HT1080 (cell line): ENCODE measurements at regions not wholly inside any gene's neighbourhood (a gene's known extent, or its start where the extent isn't known, plus 50 kb on each side); places are given as distances from the start of the nearest gene placed in this dataset.
A peak's percentile ranks its signal among the peaks of the same experiment; 100 is the strongest.

Experiments used
- DNase-seq: peaks from one replicate; pipeline ENCODE4 v3.0.0-alpha.2; 2015; ENCODE audit warnings: low read depth

DNA sequence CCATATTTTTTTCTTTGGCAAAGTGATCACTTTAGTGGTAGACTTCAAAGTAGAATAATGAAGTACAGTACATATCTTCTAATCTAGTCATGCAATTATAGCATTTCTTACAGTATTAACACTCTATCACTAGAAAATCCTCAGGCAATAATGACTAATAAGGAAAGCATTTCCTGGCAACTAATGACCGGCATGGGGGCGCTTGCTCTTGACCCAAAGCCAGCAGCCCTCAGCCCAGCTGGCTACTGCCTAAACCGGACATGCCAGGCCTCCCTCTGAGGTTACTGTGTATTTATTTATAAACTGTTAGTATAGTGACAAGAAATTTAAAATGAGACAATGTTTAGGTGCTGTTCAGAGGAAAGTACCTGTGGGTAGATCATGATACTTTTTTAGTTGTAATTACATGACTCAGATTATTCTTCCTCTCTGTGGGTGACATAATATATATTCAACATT, 633.8 kb downstream of the PTPRC start:
- DNase-seq, result peak; percentile 96

DNA sequence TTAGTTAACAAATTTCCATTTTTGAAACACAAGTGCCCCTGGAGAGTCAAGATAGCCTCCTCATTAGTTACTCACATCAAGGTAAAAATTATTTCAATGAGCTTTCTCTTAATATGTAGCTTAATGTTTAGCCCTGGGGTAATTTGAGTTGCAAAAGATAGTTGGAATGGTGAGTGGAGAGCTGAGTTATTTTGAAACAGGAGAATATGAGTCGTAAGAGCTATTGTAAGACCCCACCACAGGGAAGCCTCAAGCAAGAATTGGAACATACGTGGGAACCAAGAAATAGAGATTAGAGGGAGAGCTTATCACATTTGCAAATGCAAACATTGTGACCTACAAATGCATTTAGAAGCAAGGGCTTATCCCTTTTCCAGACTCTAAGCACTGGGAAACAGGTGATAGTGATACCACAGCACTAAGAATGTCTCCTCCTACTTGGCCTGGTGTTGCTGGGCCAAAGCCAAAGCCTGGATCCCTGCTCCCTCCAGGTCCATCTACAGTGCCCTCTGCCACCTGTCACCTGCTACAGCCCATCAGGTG, 635.1 kb downstream of the PTPRC start:
- DNase-seq, result peak; percentile 76

DNA sequence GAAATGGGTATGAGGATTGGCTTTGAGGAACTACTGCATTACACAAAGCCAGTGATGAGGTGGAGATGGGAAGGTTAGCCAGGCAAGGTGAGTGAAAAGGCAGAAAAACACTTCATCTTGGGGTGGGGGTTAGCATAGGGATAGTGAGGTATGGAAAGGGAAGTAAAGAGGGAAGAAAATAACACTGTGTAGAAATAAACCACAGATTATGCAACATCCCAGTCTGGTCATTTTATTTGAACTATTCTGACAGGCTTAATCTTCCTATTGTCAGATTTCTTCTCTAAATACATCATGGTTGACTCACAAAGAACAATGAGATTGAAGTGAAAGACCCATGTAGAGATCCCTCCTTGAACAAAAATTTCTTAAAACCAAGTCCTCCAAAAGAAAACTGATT, 640.2 kb downstream of the PTPRC start:
- DNase-seq, result peak; percentile 65

DNA sequence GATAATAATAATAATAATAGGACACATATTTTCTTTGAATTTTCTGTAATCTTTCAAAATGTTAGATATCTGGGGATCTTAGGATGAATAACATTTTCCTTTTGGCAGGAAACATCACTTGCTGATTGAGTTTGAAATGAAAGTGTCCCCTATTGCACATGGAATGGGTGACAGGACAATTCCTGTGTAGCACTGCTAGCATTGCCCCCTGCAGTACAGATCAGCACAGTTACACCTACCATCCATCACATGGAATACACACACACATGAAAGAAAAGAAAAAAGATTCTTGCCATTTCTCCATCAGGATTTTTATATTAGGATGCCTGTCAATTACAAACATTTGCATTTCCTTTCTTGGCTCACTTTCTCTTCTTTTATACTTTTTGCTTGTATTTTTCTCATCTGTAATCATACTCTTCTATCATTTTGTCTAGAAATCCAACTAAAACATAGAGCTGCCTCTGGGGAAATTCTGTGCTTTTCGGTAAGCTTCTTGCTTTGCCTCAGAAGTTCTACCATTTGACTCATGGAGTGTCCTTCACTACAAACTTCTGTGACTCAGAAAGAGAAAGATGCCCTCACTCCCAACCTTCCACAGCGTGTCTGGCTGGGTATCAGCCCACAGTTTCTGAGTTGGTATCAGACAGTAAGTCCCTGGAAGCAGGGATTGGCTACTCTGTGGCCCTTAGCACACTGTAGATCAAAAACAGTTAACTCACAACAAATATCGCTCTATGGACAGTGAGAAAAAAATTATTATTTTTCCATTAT, 641.2 kb downstream of the PTPRC start:
- peak; percentile 24 for DNase-seq

DNA sequence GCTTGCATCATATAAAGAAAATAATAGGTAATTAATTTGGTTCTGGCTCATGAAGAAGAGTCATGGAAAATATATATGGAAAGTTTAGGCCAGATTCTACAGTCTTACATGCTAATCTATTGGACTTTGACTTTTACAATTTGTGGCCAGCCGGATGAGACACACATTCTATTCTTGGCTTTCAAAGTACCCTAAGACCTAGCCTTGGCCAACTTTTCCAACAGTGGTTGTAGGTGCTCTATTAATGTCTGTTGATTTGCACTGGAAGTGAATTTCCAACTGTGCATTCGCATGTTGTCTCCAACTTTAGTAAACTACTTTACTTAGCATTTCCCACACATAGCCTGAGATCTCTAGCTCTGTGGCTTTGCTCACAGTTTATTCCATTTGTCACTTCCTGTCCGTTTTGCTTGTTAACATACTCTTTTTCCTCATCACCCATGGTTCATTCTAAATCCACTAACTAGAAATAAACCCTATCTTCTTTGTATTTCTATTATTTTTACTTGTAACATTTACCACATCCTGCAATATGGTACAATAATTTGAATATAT, 644.0 kb downstream of the PTPRC start:
- DNase-seq, result peak; percentile 74

GRCh38 chr1:199283794-199284193, 645.0 kb downstream of the PTPRC start:
- DNase-seq, result no peak

DNA sequence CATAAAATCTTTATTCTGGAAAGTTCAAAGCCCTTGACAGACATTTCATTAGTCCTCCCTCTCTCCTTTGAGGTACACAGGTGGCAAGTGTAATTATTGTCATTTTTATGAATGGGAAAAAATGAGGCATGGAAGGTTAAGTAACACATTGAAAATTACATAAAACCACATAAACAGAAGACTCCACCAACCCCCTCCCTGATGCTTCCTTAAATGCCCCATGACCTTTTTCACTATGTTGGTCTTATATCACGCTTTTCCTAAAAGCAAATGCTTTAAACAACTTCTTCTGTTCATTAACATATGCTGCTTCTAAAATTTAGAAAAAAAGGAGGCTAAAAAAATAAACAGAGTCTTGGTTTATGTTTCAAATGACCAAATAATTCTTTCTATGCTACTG, 648.4 kb downstream of the PTPRC start:
- DNase-seq, result no peak

- peak; percentile 5 for DNase-seq
Observed at GRCh38 chr1:199287647-199288046, 648.8 kb downstream of the PTPRC start.

- DNase-seq, result peak; percentile 21
Observed at GRCh38 chr1:199290186-199290585, 651.3 kb downstream of the PTPRC start.

DNA sequence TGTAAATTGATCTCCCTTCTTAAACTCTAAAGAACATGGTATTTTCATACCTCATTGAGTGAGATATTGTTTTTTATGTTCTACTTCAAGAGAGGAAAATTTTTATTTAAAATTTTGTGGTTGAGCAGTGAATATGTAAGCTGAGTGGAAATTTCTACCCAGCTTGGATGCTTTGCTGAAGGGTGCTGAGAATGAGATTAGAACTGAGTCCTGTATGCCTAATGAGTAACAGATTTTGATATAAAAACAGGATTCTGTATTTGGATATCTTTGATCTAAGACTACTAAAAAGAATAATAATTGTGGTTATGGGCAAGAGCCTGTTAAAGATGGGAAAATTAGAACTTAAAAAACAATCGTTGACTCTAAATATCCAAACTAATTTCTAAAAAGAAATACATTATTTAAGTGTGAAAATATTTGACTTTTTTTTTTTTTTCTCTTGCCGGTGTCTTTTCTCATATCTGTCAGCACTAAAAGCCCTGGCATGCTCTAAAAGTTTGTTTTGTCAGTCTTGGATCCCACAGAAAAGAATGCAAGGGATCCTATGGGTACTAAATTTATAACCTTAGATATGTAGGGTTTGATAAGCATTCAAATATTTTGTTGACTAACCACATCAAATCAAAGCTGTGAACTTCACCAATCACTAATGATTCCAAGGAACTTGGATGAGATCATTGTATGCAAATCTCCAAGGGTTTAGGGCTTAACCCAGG, 652.3 kb downstream of the PTPRC start:
- DNase-seq, result no peak

- DNase-seq, result no peak
Observed at GRCh38 chr1:199292896-199293295, 654.1 kb downstream of the PTPRC start.

DNA sequence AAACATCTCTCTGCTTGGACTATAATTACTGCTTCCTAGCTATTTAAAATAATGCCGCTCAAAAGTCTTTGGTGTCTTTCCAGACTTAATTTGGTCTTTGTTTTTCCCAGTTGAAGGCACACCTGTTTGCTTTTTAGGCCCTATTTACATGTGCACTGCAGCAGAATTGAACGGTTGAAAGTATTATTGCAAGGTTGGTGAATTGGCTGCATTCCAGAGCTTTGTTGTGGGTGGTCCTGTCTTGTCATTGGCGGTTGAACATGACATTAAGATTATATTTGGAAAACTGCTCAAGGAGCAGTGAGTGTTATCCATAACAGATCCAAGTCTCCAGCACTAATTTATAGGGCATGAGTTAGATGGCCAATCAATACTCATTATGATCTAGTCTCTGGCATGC, 656.3 kb downstream of the PTPRC start:
- no peak for DNase-seq

DNA sequence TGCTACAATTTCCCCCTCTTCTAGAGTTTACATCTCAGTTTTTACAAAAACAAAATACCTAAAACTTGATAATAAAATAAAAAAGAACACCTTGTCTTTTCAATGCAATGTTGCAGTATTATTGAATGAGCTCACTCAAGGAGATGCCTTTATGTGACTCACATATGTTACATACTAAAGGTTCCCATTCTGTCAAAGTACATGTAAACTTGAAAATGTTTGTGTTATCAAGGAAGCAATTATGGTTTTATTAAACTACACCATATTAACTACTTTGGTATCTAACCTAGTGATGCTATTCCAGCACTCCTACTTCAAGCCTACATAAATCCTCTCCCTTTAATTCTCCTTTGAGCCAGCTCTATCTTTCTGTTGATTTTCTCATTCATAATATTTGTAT, 658.3 kb downstream of the PTPRC start:
- DNase-seq, result no peak

DNA sequence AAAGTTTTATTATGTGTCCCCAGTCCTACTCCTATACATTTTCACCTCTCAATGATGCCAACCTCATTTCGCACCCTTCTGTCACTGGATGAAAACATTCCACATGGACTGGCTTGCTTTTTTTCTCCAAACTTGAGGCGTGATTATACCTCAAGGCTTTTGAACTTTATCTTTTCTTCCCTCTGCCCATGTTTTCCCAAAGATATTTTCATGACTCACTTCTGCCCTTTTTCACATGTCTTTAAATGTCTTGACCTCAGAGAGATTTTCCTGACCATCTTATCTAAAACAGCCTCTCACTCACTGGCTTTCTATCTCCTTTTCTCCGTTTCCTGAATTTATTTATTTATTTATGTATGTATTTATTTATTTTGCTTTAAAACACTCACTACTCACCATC, 659.0 kb downstream of the PTPRC start:
- no peak for DNase-seq

- DNase-seq, result no peak
Observed at GRCh38 chr1:199298825-199299224, 660.0 kb downstream of the PTPRC start.

DNA sequence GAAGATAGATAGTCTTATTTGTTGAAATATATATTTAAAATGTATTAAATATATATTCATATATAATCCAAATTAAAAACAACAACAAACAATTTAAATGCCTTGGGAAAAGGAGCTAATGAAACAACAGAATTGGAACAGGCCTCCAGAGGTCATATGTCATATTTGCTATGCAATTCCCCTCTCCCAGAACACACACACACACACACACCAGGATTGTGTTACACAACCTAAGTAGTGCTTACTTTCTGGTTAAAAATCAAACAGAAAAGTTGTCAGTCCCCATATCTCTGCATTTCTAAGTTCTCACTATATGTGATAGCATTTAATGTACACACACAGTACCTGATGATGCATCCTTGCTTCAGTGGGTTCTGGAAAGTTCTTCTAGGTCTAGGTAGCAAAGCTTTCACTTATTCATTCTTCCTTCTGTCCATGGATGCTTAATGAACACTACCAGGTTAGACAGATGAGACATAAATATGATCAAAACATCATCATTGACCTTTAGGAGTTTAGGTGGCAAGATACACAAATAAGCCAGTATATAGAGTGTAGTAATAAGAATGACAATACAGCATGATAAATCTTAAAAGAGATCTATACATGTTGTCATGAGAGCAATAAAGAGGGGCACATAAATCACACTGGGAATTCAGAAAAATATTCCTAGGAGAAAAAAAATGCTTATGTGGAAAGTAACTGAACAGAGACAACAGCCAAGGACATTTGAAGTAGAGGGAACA, 662.8 kb downstream of the PTPRC start:
- DNase-seq, result no peak

GRCh38 chr1:199302554-199302953, 663.7 kb downstream of the PTPRC start:
- DNase-seq, result peak; percentile 72

GRCh38 chr1:199303035-199303434, 664.2 kb downstream of the PTPRC start:
- no peak for DNase-seq

- no peak for DNase-seq
Observed at GRCh38 chr1:199305053-199305452, 666.2 kb downstream of the PTPRC start.

DNA sequence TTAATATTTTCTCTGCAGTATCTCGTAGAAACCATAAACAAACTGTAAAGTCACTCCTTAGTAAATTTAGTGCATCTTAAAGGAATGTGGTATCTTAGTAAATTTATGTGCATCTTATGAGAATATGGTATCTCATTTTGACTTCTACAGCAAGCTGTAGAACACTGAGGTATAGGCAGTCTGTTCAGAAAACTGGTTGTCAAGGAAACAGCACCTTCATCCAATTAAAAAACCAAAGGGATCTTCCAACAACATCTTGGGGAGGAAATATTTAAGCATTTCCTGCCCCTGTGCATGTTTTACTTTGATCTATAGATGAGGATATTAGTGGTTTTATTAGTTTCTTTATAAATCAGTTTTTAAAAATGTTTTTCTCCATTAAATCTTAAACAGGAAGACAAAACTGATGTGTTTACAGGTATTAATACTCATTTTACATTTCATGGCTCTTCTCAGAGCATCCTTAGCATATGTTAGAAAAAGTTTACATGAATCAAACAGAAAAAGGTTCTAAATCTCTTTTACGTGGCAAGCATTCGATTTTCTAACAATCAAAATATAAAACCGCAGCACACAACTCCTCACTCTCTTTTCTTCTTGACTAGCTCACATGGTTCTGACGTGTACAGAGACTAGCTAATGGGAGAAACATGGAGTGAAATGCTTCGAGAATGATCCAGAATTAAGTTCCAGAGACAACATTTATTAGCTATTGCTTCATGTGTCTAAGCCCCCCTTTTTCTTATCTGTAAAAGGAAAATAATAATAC, 668.8 kb downstream of the PTPRC start:
- no peak for DNase-seq

DNA sequence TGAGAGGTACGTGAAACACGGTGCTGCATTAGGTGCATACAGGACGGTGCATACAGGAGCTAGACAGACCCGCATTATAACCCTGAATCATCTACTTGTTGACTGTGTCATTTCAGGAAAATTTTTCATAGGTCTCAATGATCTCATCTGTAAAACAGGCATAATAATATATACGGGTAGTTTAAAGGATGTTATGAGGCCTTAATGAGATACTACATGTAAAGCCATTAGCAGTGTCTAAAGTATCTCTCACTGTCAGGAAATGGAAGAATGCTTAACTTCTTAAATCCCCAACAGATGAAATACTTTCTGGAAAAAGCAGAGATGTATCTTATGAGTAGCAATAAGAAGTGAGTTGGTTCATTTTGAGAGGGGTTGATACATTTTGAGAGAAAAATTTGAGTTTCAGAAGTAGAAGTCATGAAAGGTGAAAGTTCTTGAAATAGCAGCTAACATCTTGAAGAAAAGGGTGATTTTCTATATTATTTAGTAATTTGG, 669.6 kb downstream of the PTPRC start:
- DNase-seq, result no peak
